ENCODE measurements at regions not wholly inside any gene's neighbourhood (a gene's known extent, or its start where the extent isn't known, plus 50 kb on each side); places are given as distances from the start of the nearest gene placed in this dataset.

DNA sequence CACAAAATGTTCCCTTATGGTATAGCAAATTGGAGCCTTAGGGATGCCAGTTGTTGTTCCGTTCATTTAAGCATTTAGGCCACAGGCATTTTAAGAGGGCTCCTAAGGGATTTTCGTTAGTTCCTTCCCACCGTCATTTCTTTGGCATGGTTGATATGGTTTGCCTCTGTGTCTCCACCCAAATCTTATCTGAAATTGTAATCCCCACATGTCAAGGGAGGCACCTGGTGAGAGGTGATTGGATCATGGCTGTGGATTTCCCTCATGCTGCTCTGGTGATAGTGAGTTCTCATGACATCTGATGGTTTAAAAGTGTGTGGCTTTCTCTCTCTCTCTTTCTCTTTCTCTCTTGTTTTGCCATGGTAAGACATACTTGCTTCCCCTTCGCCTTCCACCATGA is 104.1 kb downstream of the ASB9 start (continued):
- TF ChIP-seq SAP30 (IDR thresholded peaks at IDR 0.05; ENCODE audit: borderline replicate concordance, insufficient read depth, low read depth, low read length, poor library complexity, severe bottlenecking) (no peak), ZNF3 (CRISPR knock-in tag; IDR thresholded peaks at IDR 0.05) (no peak), YY1 (IDR thresholded peaks at IDR 0.05; ENCODE audit: borderline replicate concordance in 1 of 3, control insufficient read depth in 1 of 3, extremely low read depth in 1 of 3, insufficient read depth in 3 of 3, insufficient read length in 1 of 3, insufficient replicate concordance in 2 of 3, low read depth in 1 of 3, low read length in 2 of 3) (no peak), RFX7 (CRISPR knock-in tag; IDR thresholded peaks at IDR 0.05) (no peak), TSC22D4 (tag; IDR thresholded peaks at IDR 0.05) (no peak), HDAC6 (IDR thresholded peaks at IDR 0.05; ENCODE audit: low read depth, low read length) (no peak), FOXA3 (CRISPR knock-in tag; conservative IDR thresholded peaks at IDR 0.05 in 1 of 2, IDR thresholded peaks at IDR 0.05 in 1 of 2) (no peak), TARDBP (IDR thresholded peaks at IDR 0.05) (no peak), ZNF764 (CRISPR knock-in tag; IDR thresholded peaks at IDR 0.05; ENCODE audit: low read depth) (no peak), HDAC1 (IDR thresholded peaks at IDR 0.05) (peak in 1 of 2 experiments; percentile 45; a peak in 1 of 4 replicates), ZNF212 (CRISPR knock-in tag; IDR thresholded peaks at IDR 0.05) (no peak), POLR3A (IDR thresholded peaks at IDR 0.05; ENCODE audit: borderline replicate concordance, extremely low read depth, insufficient read depth, insufficient read length) (no peak)
- TF ChIP-seq, protein P1, sequence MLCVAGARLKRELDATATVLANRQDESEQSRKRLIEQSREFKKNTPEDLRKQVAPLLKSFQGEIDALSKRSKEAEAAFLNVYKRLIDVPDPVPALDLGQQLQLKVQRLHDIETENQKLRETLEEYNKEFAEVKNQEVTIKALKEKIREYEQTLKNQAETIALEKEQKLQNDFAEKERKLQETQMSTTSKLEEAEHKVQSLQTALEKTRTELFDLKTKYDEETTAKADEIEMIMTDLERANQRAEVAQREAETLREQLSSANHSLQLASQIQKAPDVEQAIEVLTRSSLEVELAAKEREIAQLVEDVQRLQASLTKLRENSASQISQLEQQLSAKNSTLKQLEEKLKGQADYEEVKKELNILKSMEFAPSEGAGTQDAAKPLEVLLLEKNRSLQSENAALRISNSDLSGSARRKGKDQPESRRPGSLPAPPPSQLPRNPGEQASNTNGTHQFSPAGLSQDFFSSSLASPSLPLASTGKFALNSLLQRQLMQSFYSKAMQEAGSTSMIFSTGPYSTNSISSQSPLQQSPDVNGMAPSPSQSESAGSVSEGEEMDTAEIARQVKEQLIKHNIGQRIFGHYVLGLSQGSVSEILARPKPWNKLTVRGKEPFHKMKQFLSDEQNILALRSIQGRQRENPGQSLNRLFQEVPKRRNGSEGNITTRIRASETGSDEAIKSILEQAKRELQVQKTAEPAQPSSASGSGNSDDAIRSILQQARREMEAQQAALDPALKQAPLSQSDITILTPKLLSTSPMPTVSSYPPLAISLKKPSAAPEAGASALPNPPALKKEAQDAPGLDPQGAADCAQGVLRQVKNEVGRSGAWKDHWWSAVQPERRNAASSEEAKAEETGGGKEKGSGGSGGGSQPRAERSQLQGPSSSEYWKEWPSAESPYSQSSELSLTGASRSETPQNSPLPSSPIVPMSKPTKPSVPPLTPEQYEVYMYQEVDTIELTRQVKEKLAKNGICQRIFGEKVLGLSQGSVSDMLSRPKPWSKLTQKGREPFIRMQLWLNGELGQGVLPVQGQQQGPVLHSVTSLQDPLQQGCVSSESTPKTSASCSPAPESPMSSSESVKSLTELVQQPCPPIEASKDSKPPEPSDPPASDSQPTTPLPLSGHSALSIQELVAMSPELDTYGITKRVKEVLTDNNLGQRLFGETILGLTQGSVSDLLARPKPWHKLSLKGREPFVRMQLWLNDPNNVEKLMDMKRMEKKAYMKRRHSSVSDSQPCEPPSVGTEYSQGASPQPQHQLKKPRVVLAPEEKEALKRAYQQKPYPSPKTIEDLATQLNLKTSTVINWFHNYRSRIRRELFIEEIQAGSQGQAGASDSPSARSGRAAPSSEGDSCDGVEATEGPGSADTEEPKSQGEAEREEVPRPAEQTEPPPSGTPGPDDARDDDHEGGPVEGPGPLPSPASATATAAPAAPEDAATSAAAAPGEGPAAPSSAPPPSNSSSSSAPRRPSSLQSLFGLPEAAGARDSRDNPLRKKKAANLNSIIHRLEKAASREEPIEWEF (CRISPR knock-in tag; IDR thresholded peaks at IDR 0.05) = no peak
- TF ChIP-seq, protein P2, sequence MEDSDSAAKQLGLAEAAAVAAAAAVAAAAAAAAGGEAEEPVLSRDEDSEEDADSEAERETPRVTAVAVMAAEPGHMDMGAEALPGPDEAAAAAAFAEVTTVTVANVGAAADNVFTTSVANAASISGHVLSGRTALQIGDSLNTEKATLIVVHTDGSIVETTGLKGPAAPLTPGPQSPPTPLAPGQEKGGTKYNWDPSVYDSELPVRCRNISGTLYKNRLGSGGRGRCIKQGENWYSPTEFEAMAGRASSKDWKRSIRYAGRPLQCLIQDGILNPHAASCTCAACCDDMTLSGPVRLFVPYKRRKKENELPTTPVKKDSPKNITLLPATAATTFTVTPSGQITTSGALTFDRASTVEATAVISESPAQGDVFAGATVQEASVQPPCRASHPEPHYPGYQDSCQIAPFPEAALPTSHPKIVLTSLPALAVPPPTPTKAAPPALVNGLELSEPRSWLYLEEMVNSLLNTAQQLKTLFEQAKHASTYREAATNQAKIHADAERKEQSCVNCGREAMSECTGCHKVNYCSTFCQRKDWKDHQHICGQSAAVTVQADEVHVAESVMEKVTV (CRISPR knock-in tag; IDR thresholded peaks at IDR 0.05) = no peak
- TF ChIP-seq, protein P3, sequence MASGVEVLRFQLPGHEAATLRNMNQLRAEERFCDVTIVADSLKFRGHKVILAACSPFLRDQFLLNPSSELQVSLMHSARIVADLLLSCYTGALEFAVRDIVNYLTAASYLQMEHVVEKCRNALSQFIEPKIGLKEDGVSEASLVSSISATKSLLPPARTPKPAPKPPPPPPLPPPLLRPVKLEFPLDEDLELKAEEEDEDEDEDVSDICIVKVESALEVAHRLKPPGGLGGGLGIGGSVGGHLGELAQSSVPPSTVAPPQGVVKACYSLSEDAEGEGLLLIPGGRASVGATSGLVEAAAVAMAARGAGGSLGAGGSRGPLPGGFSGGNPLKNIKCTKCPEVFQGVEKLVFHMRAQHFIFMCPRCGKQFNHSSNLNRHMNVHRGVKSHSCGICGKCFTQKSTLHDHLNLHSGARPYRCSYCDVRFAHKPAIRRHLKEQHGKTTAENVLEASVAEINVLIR (CRISPR knock-in tag; IDR thresholded peaks at IDR 0.05) = no peak
- TF ChIP-seq, protein P4, sequence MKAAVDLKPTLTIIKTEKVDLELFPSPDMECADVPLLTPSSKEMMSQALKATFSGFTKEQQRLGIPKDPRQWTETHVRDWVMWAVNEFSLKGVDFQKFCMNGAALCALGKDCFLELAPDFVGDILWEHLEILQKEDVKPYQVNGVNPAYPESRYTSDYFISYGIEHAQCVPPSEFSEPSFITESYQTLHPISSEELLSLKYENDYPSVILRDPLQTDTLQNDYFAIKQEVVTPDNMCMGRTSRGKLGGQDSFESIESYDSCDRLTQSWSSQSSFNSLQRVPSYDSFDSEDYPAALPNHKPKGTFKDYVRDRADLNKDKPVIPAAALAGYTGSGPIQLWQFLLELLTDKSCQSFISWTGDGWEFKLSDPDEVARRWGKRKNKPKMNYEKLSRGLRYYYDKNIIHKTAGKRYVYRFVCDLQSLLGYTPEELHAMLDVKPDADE (conservative IDR thresholded peaks at IDR 0.05; ENCODE audit: control insufficient read depth, low read depth, low read length) = no peak
- TF ChIP-seq, protein P5, sequence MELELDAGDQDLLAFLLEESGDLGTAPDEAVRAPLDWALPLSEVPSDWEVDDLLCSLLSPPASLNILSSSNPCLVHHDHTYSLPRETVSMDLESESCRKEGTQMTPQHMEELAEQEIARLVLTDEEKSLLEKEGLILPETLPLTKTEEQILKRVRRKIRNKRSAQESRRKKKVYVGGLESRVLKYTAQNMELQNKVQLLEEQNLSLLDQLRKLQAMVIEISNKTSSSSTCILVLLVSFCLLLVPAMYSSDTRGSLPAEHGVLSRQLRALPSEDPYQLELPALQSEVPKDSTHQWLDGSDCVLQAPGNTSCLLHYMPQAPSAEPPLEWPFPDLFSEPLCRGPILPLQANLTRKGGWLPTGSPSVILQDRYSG (tag; conservative IDR thresholded peaks at IDR 0.05; ENCODE audit: low read depth) = no peak

Measured in K562 (cell line).